H9 (cell line): ENCODE measurements at regions not wholly inside any gene's neighbourhood (a gene's known extent, or its start where the extent isn't known, plus 50 kb on each side); places are given as distances from the start of the nearest gene placed in this dataset.

ENCODE experiments used
- DNase-seq: peaks from one replicate; pipeline ENCODE4 v3.0.0-alpha.2; 2017
- H2AFZ ChIP-seq: one replicate; pipeline ENCODE4 v1.6.1; 2013; ENCODE audit warnings: mild to moderate bottlenecking, low read length, control low read depth, moderate library complexity
- H2AK5ac ChIP-seq: 2 replicates; pipeline ENCODE4 v1.6.1; 2013; ENCODE audit warnings: low read length, control low read depth, mixed read lengths; ENCODE audit not compliant: insufficient read length
- H2BK120ac ChIP-seq: one replicate; pipeline ENCODE4 v1.6.1; 2013; ENCODE audit warnings: low read depth, mild to moderate bottlenecking, low read length, control low read depth, inconsistent platforms; ENCODE audit not compliant: poor library complexity, severe bottlenecking
- H2BK12ac ChIP-seq: 2 replicates; pipeline ENCODE4 v1.6.1; 2013; ENCODE audit warnings: low read length, control low read depth, mixed read lengths, low read depth; ENCODE audit not compliant: insufficient read length
- H2BK15ac ChIP-seq: 2 replicates; pipeline ENCODE4 v1.6.1; 2013; ENCODE audit warnings: low read depth, low read length, control low read depth
- H2BK20ac ChIP-seq: one replicate; pipeline ENCODE4 v1.6.1; 2013; ENCODE audit warnings: low read depth, mild to moderate bottlenecking, low read length, control low read depth, inconsistent platforms; ENCODE audit not compliant: poor library complexity, severe bottlenecking
- H2BK5ac ChIP-seq: 2 replicates; pipeline ENCODE4 v1.6.1; 2013; ENCODE audit warnings: low read length, control low read depth, mixed read lengths; ENCODE audit not compliant: insufficient read length
- H3K14ac ChIP-seq: 2 replicates; pipeline ENCODE4 v1.6.1; 2013; ENCODE audit warnings: low read length, control low read depth; ENCODE audit not compliant: insufficient read depth
- H3K18ac ChIP-seq: 2 replicates; pipeline ENCODE4 v1.6.1; 2013; ENCODE audit warnings: low read depth, mild to moderate bottlenecking, mixed read lengths, low read length, control low read depth; ENCODE audit not compliant: insufficient read length
- H3K23ac ChIP-seq: 2 replicates; pipeline ENCODE4 v1.6.1; 2013; ENCODE audit warnings: low read length, control low read depth, mixed read lengths, low read depth; ENCODE audit not compliant: insufficient read length
- H3K23me2 ChIP-seq: 2 replicates; pipeline ENCODE4 v1.6.1; 2013; ENCODE audit warnings: low read depth, mild to moderate bottlenecking, mixed read lengths, low read length, control low read depth; ENCODE audit not compliant: insufficient read length, poor library complexity, severe bottlenecking
- H3K27ac ChIP-seq: 2 replicates; pipeline ENCODE4 v1.5.1; 2013; ENCODE audit warnings: low read length, control low read depth, mixed read lengths, low read depth; ENCODE audit not compliant: insufficient read length
- H3K27me3 ChIP-seq: 2 replicates; pipeline ENCODE4 v1.6.1; 2013; ENCODE audit warnings: low read length, control low read depth, inconsistent platforms; ENCODE audit not compliant: insufficient read depth
- H3K4ac ChIP-seq: 2 replicates; pipeline ENCODE4 v1.6.1; 2013; ENCODE audit warnings: low read depth, mild to moderate bottlenecking, control low read depth, inconsistent platforms, low read length, moderate library complexity
- H3K4me1 ChIP-seq: 2 replicates; pipeline ENCODE4 v1.6.1; 2013; ENCODE audit warnings: low read length, control low read depth, inconsistent platforms; ENCODE audit not compliant: insufficient read depth
- H3K4me2 ChIP-seq: 2 replicates; pipeline ENCODE4 v1.6.1; 2013; ENCODE audit warnings: low read length, control low read depth, mixed read lengths; ENCODE audit not compliant: insufficient read length, insufficient read depth
- H3K56ac ChIP-seq: 2 replicates; pipeline ENCODE4 v1.6.1; 2013; ENCODE audit warnings: low read depth, mild to moderate bottlenecking, mixed read lengths, low read length, control low read depth; ENCODE audit not compliant: insufficient read length
- H3K79me1 ChIP-seq: 2 replicates; pipeline ENCODE4 v1.6.1; 2013; ENCODE audit warnings: low read depth, mild to moderate bottlenecking, moderate library complexity, low read length, control low read depth, inconsistent platforms; ENCODE audit not compliant: insufficient read depth, poor library complexity, severe bottlenecking
- H3K79me2 ChIP-seq: 2 replicates; pipeline ENCODE4 v1.6.1; 2013; ENCODE audit warnings: low read length, control low read depth, inconsistent platforms; ENCODE audit not compliant: insufficient read depth
- H3K9ac ChIP-seq: 2 replicates; pipeline ENCODE4 v1.6.1; 2013; ENCODE audit warnings: low read length, control low read depth, mixed read lengths; ENCODE audit not compliant: insufficient read length; ENCODE audit errors: extremely low read depth
- H3K9me3 ChIP-seq: one replicate; pipeline ENCODE4 v1.6.1; 2013; ENCODE audit warnings: low read depth, low read length, inconsistent platforms; ENCODE audit not compliant: control insufficient read depth
- H3T11ph ChIP-seq: one replicate; pipeline ENCODE4 v1.6.1; 2013; ENCODE audit warnings: mild to moderate bottlenecking, low read length, control low read depth, inconsistent platforms
- H4K20me1 ChIP-seq: one replicate; pipeline ENCODE4 v1.6.1; 2013; ENCODE audit not compliant: control insufficient read depth, insufficient read length, insufficient read depth
- H4K5ac ChIP-seq: 2 replicates; pipeline ENCODE4 v1.6.1; 2013; ENCODE audit warnings: low read depth, mild to moderate bottlenecking, mixed read lengths, low read length, control low read depth; ENCODE audit not compliant: insufficient read length
- H4K8ac ChIP-seq: replicated peaks from 2 replicates; pipeline ENCODE4 v1.6.1; 2013; ENCODE audit warnings: low read length, control low read depth, mixed read lengths, low read depth; ENCODE audit not compliant: insufficient read length
- H4K91ac ChIP-seq: 2 replicates; pipeline ENCODE4 v1.6.1; 2013; ENCODE audit warnings: low read depth, mild to moderate bottlenecking, moderate library complexity, mixed read lengths, low read length, control low read depth; ENCODE audit not compliant: insufficient read length
- H3K27ac Mint-ChIP-seq, 3 experiments: 2 replicates in 2 of 3; 3 replicates in 1 of 3; pipeline ENCODE4 v1.8.0; 2020 to 2021; ENCODE audit warnings: mixed read lengths in 3 of 3, mild to moderate bottlenecking in 1 of 3, moderate library complexity in 1 of 3
- H3K27me3 Mint-ChIP-seq: 2 replicates; pipeline ENCODE4 v1.8.0; 2021; ENCODE audit warnings: low read depth, mild to moderate bottlenecking, moderate library complexity, mixed read lengths
- H3K36me3 Mint-ChIP-seq, 3 experiments: 2 replicates in 2 of 3; 3 replicates in 1 of 3; pipeline ENCODE4 v1.8.0; 2020 to 2021; ENCODE audit warnings: low read depth in 3 of 3, mixed read lengths in 3 of 3; ENCODE audit not compliant: insufficient read depth in 1 of 3
- H3K4me1 Mint-ChIP-seq, 2 experiments: 2 replicates each; pipeline ENCODE4 v1.8.0; 2020; ENCODE audit warnings: mixed read lengths in 2 of 2
- H3K4me3 Mint-ChIP-seq, 2 experiments: 2 replicates in 1 of 2; 3 replicates in 1 of 2; pipeline ENCODE4 v1.8.0; 2020 to 2021; ENCODE audit warnings: mild to moderate bottlenecking in 2 of 2, mixed read lengths in 2 of 2, moderate library complexity in 1 of 2
- H3K9me3 Mint-ChIP-seq, 2 experiments: 2 replicates in 1 of 2; 3 replicates in 1 of 2; pipeline ENCODE4 v1.8.0; 2020; ENCODE audit warnings: mild to moderate bottlenecking in 2 of 2, mixed read lengths in 2 of 2, moderate library complexity in 1 of 2
- CTCF ChIP-seq: fragments of 200-600 bp; sonication (generic); conservative IDR thresholded peaks from 3 replicates; pipeline ENCODE4 v1.8.0; 2021; ENCODE audit warnings: antibody characterized with exemption, mild to moderate bottlenecking

DNA sequence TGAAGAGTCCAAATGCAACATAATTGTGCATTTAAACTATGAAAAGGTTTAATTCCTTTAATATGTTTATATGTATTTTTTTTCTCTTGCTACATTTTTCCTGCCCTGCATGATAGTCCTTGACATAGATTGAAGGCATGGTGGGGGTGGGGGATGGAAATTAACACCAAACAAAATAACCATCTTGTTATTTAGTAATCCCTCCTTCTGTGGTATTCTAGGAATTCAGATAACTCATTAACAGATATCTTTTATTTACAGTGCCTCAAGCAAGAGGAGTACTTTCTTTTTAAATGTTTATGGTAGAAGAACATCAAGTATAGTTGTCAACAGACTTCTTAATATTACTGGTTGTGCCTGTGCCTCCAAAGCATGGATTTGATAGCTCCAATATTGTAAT lies 337.6 kb upstream of the SEMA3A start:
- no peak overlapping the region for H3K9ac ChIP-seq
- Mint-ChIP-seq H3K27ac (peak overlapping the region in 1 of 3 experiments; percentile 10; a peak in 2 of 7 replicates), H3K27me3 (no peaks in the 10 kb centered on the region), H3K36me3 (no peaks in the 10 kb centered on the region), H3K4me1 (peaks cover 14 to 17% of the 10 kb centered on the region in 2 experiments), H3K9me3 (no peaks in the 10 kb centered on the region), H3K4me3 (no peak overlapping the region)
- H3K27me3 ChIP-seq = no peaks in the 10 kb centered on the region
- H2AFZ ChIP-seq = no peak overlapping the region
- no peak overlapping the region for H2BK120ac ChIP-seq
- H2AK5ac ChIP-seq = no peak overlapping the region
- H3K27ac ChIP-seq = no peak overlapping the region
- no peak overlapping the region for H4K91ac ChIP-seq
- TF ChIP-seq CTCF = no peak
- H3T11ph ChIP-seq = no peak overlapping the region
- no peak overlapping the region for H2BK5ac ChIP-seq
- H3K23me2 ChIP-seq = no peaks in the 10 kb centered on the region
- no peaks in the 10 kb centered on the region for H3K9me3 ChIP-seq
- H4K8ac ChIP-seq = no peak overlapping the region
- H3K4me2 ChIP-seq = no peak overlapping the region
- H3K14ac ChIP-seq = no peak overlapping the region
- no peak overlapping the region for H2BK15ac ChIP-seq
- no peak overlapping the region for H4K5ac ChIP-seq
- no peaks in the 10 kb centered on the region for H4K20me1 ChIP-seq
- H3K4me1 ChIP-seq = no peaks in the 10 kb centered on the region
- no peaks in the 10 kb centered on the region for H3K79me2 ChIP-seq
- no peak for DNase-seq
- H3K18ac ChIP-seq = no peak overlapping the region
- H2BK12ac ChIP-seq = no peak overlapping the region
- no peak overlapping the region for H3K4ac ChIP-seq
- H3K79me1 ChIP-seq = no peaks in the 10 kb centered on the region
- H3K56ac ChIP-seq = no peak overlapping the region
- no peak overlapping the region for H3K23ac ChIP-seq
- no peak overlapping the region for H2BK20ac ChIP-seq
